Mucosa of descending colon (tissue), 3 donors: ENCODE measurements at regions not wholly inside any gene's neighbourhood (a gene's known extent, or its start where the extent isn't known, plus 50 kb on each side); places are given as distances from the start of the nearest gene placed in this dataset.

Experiments used
- ATAC-seq: fragments of 200-7000 bp; cut with Tn5 transposase; one replicate; pipeline ENCODE4 v1.9.1; 2020; ENCODE audit warnings: mild to moderate bottlenecking, moderate library complexity
- DNase-seq, 3 donors: peaks; one replicate each; pipeline ENCODE4 v3.0.0-alpha.2; 2020
- H3K36me3 ChIP-seq: fragments of 200-600 bp; one replicate; pipeline ENCODE4 v1.8.0; 2021; ENCODE audit warnings: low read depth, mild to moderate bottlenecking
- H3K4me1 ChIP-seq: fragments of 200-600 bp; one replicate; pipeline ENCODE4 v1.8.0; 2021; ENCODE audit warnings: low read depth, mild to moderate bottlenecking
- H3K4me3 ChIP-seq: fragments of 200-600 bp; one replicate; pipeline ENCODE4 v1.8.0; 2021; ENCODE audit warnings: mild to moderate bottlenecking
- H3K9me3 ChIP-seq: fragments of 200-600 bp; one replicate; pipeline ENCODE4 v1.8.0; 2021; ENCODE audit warnings: mild to moderate bottlenecking
- intact Hi-C, 2 donors: fragments of 100-400 bp; cut with DNase I in 1 of 2; cut with micrococcal nuclease in 1 of 2; formaldehyde crosslinking; loops; one replicate each; pipeline versions ENCODE4 v1.11.0 to v1.11.1; 2022; cut with DNase I, micrococcal nuclease
- TF ChIP-seq, protein P1 (sequence below): fragments of 200-600 bp; IDR thresholded peaks from one replicate; pipeline ENCODE4 v1.8.0; 2022; ENCODE audit warnings: antibody characterized with exemption, mild to moderate bottlenecking
- donor health status: DM: no; HTN: no; CAD: no; lungs with moderate emphysema.
- donor health status: DM: no; HTN: no; CAD: no.
- donor health status: DM: no; HTN: yes; CAD: no.

DNA sequence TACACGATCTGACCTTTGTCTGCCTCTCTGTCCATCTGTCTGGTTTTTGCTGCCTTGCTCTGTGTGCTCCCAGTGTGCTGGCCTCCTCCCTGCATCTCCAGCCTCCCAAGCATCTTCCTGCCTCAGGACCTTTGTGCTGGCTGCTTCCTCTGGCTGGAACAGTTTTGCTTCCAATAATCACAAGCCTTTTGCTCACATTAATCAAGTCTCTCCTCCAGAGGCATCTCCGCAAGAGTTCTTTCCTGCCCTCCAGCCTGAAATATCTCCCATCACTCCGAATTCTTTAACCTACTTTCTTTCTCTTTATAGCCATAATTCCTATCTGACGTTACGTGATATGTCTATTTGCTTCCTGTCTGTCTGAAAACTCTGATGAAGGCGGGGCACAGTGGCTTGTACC is 267.1 kb downstream of the ABCC12 start:
- no peaks in the 10 kb centered on the region for H3K4me1 ChIP-seq
- no peak overlapping the region for H3K4me3 ChIP-seq
- ATAC-seq (no peak), DNase-seq (no peak)
- TF ChIP-seq, protein P1, sequence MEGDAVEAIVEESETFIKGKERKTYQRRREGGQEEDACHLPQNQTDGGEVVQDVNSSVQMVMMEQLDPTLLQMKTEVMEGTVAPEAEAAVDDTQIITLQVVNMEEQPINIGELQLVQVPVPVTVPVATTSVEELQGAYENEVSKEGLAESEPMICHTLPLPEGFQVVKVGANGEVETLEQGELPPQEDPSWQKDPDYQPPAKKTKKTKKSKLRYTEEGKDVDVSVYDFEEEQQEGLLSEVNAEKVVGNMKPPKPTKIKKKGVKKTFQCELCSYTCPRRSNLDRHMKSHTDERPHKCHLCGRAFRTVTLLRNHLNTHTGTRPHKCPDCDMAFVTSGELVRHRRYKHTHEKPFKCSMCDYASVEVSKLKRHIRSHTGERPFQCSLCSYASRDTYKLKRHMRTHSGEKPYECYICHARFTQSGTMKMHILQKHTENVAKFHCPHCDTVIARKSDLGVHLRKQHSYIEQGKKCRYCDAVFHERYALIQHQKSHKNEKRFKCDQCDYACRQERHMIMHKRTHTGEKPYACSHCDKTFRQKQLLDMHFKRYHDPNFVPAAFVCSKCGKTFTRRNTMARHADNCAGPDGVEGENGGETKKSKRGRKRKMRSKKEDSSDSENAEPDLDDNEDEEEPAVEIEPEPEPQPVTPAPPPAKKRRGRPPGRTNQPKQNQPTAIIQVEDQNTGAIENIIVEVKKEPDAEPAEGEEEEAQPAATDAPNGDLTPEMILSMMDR, result no peak
- H3K9me3 ChIP-seq, result no peaks in the 10 kb centered on the region
- H3K36me3 ChIP-seq, result no peaks in the 10 kb centered on the region
- intact Hi-C loops, result no loop called here

DNA sequence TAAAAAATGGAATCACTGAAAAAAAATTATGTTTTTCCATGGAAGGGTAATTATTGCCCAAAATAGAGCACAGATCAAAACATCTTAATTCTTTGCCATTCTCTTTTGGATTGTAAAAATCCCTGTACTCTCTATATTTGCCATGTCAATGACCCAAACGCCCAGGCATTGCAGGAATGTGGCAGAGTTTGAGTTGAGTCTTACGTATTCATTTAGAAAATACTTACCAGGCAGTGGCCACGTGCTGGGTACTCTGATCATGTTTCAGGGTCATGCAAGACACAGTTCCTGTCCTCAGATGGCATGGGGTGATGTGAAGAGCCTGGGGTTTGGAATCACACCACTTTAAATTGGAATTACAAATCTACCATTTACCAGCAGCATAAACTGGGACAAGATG is 267.7 kb downstream of the ABCC12 start:
- Histone ChIP-seq H3K4me3 (no peak overlapping the region), H3K36me3 (no peaks in the 10 kb centered on the region), H3K9me3 (no peaks in the 10 kb centered on the region), H3K4me1 (no peaks in the 10 kb centered on the region)
- DNase-seq, result no peak
- intact Hi-C loops, result no loop called here
- ATAC-seq, result no peak
- TF ChIP-seq, protein P1, result no peak

DNA sequence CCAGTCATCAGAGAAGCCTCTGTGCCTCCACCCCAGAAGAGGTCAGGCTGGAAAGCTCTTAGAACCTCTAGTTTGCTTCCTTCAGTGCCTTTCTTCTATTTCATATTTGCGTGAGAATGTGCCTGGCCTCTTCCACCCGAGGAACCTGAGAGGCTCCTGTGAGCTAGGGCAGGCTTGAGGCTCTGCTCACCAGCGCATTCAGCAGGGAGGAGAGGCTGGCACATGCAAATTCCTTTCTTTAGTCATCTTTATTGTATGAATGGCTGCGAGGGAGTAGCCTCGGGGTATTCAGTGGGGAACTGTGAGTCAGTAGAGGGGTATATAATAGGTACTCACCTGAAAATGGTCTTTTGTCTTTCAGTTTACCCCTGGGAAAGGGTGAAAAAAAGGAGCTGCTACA is 268.3 kb downstream of the ABCC12 start:
- Histone ChIP-seq H3K4me1 (no peaks in the 10 kb centered on the region), H3K36me3 (no peaks in the 10 kb centered on the region), H3K4me3 (no peak overlapping the region), H3K9me3 (no peaks in the 10 kb centered on the region)
- DNase-seq (no peak), ATAC-seq (no peak)
- intact Hi-C loops, result no loop called here
- TF ChIP-seq, protein P1, result no peak

DNA sequence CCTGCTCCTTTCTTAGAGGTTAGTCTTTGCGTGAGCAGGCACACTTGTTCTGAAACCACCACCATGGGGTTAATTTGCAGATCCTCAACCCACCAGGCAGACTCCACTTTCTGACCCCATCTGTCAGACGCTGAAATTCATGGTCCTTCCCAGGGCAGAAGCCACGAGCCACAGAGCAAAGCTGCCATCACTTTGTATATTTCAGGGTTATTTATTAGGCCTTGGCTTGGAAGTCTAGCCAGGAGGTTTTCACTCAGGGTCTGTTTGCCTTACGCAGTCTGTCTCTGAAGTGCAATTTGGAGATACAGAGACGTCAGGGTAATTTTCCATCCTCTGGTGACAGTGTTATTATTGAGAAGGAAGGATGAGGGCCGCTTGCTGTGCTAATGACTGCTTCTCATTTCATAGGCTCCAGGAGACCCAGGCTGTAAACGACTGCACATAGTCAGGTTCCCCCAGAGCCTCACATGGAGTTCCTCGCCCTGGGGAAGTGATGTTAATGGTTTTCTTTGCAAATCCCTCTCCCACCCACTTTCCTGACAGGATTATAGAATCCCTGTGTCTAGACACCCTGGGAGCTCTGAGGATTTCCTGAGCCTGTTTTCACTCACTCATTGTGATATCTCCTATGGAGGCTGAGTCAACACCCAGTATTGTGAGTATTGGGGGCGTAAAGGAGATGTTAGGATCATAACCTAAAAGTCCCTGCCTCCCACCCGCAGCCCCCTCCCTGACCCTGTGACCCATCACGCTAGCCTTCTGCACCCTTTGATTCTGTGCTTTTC is 269.0 kb downstream of the ABCC12 start:
- Histone ChIP-seq H3K9me3 (no peaks in the 10 kb centered on the region), H3K4me1 (no peaks in the 10 kb centered on the region), H3K36me3 (no peaks in the 10 kb centered on the region), H3K4me3 (no peak overlapping the region)
- ATAC-seq (no peak), DNase-seq (no peak)
- intact Hi-C loops, result no loop called here
- TF ChIP-seq, protein P1, result no peak

DNA sequence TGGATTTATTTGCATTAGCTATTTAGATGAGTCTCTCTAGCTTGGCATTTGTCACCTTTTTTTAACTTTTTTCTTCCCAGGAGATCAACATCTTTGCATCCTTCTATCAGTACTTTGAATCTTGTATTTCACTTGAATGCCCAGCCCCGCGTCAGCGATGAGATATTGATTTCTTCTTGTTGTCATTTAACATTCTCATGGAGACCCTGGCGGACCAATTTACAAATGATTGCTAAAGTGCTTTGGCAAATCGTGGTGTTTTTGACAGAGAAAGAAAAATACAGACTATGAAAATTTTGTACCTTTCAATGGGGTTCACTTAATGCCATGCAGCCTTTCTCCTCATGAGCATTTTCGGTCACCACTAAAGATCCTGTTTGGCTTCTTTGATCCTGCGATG is 269.7 kb downstream of the ABCC12 start:
- Histone ChIP-seq H3K36me3 (no peaks in the 10 kb centered on the region), H3K4me1 (no peaks in the 10 kb centered on the region), H3K4me3 (no peak overlapping the region), H3K9me3 (no peaks in the 10 kb centered on the region)
- TF ChIP-seq, protein P1, result no peak
- DNase-seq, result no peak
- no peak for ATAC-seq
- intact Hi-C loops, result no loop called here
